H54 (cell line): ENCODE measurements at regions not wholly inside any gene's neighbourhood (a gene's known extent, or its start where the extent isn't known, plus 50 kb on each side); places are given as distances from the start of the nearest gene placed in this dataset.

Source experiments
- DNase-seq: peaks from one replicate; pipeline ENCODE4 v3.0.0; 2011; ENCODE audit warnings: low spot score, mixed read lengths; ENCODE audit not compliant: insufficient read length
- FAIRE-seq: peaks from 3 replicates; lab custom pipeline; 2011; peaks lifted over from hg19 to GRCh38; lab: Jason Lieb, UNC
- POLR2A ChIP-seq: IDR thresholded peaks from 2 replicates; pipeline ENCODE4 v1.6.1; 2011; ENCODE audit warnings: low read depth, mild to moderate bottlenecking, low read length

DNA sequence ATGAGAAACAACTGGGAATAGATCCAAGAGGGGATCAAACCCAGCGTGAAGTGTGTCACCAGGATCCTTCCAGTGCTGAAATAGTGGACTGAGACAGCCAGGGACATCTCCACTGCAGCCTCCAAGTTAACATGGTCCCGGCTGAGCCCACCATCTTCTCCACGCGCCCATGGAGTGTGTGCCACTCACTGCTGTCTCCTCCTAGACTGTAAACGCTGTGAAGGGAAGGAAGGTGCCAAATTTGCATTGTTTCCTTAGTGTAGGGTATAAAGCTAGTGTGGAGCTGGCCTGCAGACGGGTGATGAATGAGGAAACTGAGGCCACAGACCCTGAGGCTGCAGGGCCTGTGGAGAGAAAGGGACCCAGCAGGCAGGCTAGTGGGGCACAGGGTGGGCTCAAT, 183.6 kb downstream of the FOXD2 start:
- TF ChIP-seq POLR2A, result no peak
- DNase-seq, result no peak
- FAIRE-seq, result no peak

DNA sequence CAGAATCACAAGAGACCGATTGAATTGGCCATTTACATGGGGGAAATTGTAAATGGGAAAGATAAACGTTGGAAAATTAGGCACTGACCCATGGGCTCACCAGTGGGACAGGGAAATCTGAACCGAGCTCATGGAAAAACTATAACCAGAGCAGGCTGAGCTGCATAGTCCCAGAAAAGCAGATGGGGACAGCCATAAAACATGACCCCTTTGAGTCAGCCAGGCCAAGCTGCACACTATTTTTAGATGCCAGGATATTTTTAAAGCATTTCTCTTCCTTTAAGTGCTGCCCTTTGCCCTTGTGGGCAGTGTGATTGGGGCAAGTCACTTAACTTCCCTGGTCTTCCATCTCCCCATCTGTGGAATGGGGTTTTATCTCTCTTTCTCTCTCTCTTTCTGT, 184.1 kb downstream of the FOXD2 start:
- FAIRE-seq (no peak), DNase-seq (no peak)
- no peak for TF ChIP-seq POLR2A

- no peak for FAIRE-seq
- TF ChIP-seq POLR2A, result no peak
Measured at GRCh38 chr1:47622776-47623556, 185.1 kb downstream of the FOXD2 start.

GRCh38 chr1:47623557-47623940, 185.7 kb downstream of the FOXD2 start:
- FAIRE-seq, result no peak
- no peak for TF ChIP-seq POLR2A
- no peak for DNase-seq

More at GRCh38 chr1:47622776-47623556, 185.1 kb downstream of the FOXD2 start:
- no peak for DNase-seq

DNA sequence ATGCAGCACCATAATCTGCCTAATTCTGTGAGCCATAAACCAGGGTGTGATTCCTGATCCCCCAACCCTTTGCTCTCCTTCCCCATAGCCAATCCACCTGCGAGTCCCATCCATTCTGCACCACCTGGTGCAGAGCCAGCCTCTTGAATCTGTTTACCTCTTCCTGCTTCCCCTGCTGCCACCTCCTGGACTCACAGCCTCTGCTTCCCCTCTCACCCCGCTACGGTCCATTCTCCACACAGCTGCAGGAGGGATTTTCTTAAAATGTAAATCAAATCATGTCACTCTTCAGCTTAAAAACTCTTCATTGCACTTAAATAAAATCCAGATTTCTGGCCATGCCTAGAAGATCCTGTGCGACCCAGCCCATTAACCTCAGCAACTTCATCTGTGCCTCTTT, 186.7 kb downstream of the FOXD2 start:
- TF ChIP-seq POLR2A, result no peak
- FAIRE-seq, result no peak
- DNase-seq, result no peak

DNA sequence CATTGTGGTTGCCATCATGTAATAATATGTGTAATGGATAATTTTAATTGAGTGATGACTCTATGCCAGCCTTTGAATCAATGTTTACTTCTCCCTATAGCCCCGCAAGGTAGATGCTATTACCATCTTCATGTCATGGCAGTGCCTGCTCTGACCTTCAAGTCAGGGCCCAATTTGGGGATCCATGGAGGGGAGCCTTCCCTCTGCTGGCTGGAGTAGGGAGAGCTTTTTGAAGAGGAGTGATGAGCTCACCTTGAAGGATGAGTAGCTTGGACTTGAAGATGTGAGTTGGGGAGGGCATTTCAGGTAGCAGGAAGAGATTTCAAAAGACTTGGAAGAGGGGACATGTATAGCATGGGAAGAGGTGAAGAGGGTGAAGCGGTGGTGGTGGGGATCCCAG, 189.2 kb downstream of the FOXD2 start:
- no peak for TF ChIP-seq POLR2A
- DNase-seq (no peak), FAIRE-seq (no peak)

DNA sequence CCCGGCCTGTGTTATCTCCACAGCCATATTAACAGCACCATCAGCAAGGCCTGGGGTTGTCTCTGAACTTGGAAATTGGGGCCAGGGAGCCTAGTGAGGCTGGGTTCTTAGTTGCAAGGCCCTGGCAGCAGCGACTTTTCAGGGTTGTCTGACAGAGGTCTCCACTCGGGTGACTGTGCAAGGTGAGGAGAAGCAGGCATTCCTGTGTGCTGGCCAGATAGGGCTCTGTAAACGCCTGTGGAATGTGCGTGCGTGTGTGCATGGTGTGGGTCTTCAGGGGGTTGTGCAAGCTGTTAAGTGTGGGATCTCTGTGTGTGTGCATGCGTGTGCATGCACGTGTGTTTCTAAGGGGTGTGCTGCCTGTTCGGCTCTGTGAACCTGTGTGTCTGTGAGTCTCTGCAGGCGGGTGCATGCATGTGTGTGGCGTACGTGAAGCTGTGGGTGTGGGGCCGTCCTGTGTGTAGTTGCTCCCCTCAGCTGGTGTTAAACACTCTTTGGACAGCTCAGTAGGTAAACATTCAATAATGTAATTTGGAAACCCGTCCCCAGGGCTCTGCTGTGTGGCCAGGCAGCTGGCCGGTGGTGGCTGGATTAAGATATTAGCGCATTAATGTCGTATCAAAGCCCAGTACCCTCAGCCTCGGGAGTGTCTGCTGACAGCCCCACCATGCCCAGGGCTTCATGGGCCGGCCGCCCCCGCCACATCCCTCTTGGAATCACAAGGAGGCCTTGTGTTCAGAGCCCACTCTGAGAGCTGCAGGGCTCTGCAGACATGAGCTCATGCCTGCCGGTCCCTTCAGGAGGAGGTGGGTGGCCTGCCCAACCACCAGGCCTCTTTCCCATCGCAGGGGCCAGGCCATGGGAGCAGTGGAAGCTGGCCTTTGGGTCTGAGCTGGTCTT, 189.9 kb downstream of the FOXD2 start:
- TF ChIP-seq POLR2A, result no peak
- FAIRE-seq (no peak), DNase-seq (no peak)

DNA sequence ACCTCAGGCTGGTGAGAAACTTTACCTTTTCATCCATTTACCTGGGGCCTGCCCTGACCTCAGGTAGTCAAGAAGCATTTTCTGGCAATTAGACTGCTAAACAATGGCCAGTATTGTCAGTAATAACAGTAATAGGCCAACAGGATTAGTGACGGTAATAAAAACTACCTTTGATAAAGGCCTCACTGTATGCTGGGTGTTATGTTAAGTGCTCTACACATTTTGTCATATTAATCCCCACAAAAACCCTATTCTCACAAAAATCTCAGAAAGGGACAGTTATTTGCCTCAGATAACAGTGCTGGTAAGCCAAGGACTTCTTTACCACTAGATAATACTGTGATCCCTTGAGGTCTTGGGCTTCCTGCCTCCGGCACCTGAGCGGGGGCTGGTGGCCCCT, 191.4 kb downstream of the FOXD2 start:
- no peak for TF ChIP-seq POLR2A
- FAIRE-seq (no peak), DNase-seq (no peak)

DNA sequence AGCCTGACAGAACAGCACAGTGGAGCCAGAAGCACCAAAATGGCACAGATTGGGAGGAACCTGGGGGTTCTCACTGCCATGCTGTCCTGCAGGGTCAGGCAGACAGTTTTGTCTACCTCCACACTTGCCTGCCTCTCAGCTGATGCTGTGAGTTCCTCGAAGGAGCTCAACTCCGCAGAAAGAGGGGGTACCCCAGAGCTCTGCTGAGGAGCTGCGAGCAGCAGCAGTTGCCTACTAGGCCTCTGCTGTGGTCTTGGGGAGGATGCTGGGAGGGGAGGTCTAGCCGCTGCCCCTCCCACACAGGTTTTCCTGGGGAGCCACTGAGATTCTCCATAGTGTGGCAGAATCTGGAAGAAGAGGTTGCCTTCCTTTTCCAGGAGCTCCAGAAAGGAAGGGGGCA, 192.5 kb downstream of the FOXD2 start:
- no peak for TF ChIP-seq POLR2A
- no peak for FAIRE-seq
- DNase-seq, result no peak

GRCh38 chr1:47631411-47631995, 193.7 kb downstream of the FOXD2 start:
- DNase-seq (no peak), FAIRE-seq (no peak)
- no peak for TF ChIP-seq POLR2A

DNA sequence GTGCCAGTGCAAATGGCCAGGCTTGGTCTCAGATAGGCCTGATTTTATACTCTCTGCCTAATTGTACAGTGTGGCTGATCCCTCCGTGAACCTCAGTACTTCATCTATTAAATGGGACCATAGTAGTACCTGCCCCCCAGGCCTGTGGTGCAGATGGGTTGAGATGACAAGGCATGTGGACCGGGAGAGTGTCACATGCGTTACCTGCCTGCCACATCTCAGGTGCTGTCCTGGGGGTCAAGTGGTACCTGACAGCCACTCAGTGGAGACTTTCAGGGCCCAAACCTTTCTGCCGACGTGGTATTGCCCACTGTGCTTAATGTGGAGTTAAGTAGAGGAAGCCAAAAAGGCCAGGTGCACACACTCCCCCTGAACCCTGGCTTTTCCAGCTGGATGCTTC, 197.3 kb downstream of the FOXD2 start:
- FAIRE-seq (no peak), DNase-seq (no peak)
- TF ChIP-seq POLR2A, result no peak

DNA sequence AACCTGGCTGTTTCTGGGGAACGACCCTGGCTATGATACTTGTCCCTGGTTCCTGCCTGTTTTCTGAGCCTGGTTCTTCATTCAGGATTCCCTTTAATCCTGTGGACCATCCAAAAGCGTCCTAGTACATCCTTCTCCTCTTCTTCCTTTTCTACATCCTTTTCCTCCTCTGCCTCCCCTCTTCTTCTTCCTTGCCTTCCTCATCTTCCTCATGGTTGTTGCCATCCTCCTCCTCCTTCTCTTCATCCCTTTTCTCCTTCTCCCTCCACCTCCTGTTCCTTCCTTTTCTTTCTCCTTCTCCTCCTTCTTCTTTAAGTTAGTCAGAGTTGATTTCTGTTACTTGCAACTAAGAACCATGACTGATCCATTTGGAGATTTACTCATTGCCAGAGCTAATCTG, 197.8 kb downstream of the FOXD2 start:
- no peak for FAIRE-seq
- DNase-seq, result no peak
- no peak for TF ChIP-seq POLR2A

DNA sequence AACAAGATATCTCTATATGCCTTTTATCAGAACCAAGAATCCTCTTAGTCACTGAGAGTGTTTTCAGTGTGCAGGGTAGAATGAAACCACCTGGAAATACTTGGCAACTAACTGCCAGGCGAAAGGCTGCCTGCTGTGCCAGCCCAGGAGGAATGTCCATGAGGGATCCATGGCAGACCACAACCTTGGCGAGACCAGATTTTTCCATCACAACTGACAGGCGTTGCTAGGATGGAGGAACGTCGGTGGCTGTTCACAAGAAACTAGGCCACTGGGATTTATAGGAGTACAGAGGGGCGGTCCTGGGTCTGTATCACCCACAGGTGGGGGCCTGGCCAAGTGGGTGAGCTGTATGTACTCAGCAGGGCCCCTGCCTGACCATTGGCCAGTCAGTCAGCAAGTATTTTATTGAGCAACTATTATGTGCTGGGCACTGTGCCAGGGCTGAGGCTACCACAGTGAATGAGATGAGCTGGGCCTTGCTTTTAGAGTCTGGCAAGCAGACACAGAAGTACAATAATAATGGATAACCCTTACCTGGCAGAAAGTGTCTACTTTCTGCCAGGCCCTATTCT, 199.4 kb downstream of the FOXD2 start:
- DNase-seq, result no peak
- no peak for TF ChIP-seq POLR2A
- FAIRE-seq, result no peak

GRCh38 chr1:47638240-47638639, 200.4 kb downstream of the FOXD2 start:
- TF ChIP-seq POLR2A, result no peak
- FAIRE-seq, result no peak
- DNase-seq, result no peak
